ENCODE measurements at regions not wholly inside any gene's neighbourhood (a gene's known extent, or its start where the extent isn't known, plus 50 kb on each side); places are given as distances from the start of the nearest gene placed in this dataset.
"Not testable (repeated sequence)": the region's sequence is repeated elsewhere in the genome, so short reads cannot be mapped to it uniquely, and the experiment has no call there.

GRCh38 chr5:13201022-13201421 lies 743.5 kb downstream of the DNAH5 start:
- RAD21 ChIA-PET (ENCODE audit: low non-redundant PET in 1 of 2, low total read pairs in 2 of 2, uncharacterized antibody in 2 of 2, unreplicated experiment in 2 of 2) = no interaction called here
- no peaks in the 10 kb centered on the region for H3K36me3 ChIP-seq (ENCODE audit: control insufficient read depth in 1 of 2, insufficient read depth in 2 of 2, low read length in 2 of 2)
- no peak overlapping the region for H3K27ac ChIP-seq (ENCODE audit: low read depth, low read length)
- no peaks in the 10 kb centered on the region for H3K27me3 ChIP-seq (ENCODE audit: insufficient read depth, low read length)
- H3K4me2 ChIP-seq (ENCODE audit: low read length) = no peak overlapping the region
- no peak for ATAC-seq
- H3K9me2 ChIP-seq (ENCODE audit: insufficient read depth) = no peaks in the 10 kb centered on the region
- peaks cover 0 to 9% of the 10 kb centered on the region in 2 experiments; a peak in 2 of 4 replicates for H3K9me3 ChIP-seq (ENCODE audit: control insufficient read depth in 1 of 2, insufficient read depth in 1 of 2, low read depth in 1 of 2, low read length in 2 of 2)
- no peak overlapping the region for H3K4me3 ChIP-seq (replicated peaks in 1 of 2; ENCODE audit: low read depth in 1 of 2, low read length in 2 of 2)
- no peaks in the 10 kb centered on the region for H4K20me1 ChIP-seq (ENCODE audit: insufficient read depth)
- CTCF ChIA-PET = no interaction called here
- no peaks in the 10 kb centered on the region for H3K4me1 ChIP-seq (ENCODE audit: control insufficient read depth in 1 of 2, insufficient read depth in 2 of 2, low read length in 2 of 2)
- no peak overlapping the region for H3K9ac ChIP-seq (ENCODE audit: low read length)
- H2AFZ ChIP-seq (ENCODE audit: low read depth, low read length, poor library complexity, severe bottlenecking) = no peak overlapping the region
- no peak for DNase-seq (ENCODE audit: low read depth, low spot score)
- POLR2A ChIA-PET = no interaction called here
- TF ChIP-seq SP1 (IDR thresholded peaks at IDR 0.05; ENCODE audit: low read depth) = no peak
- no peak for TF ChIP-seq ZNF274 (IDR thresholded peaks at IDR 0.05; ENCODE audit: low read depth, low read length)
- no peak for TF ChIP-seq EZH2phosphoT487 (IDR thresholded peaks at IDR 0.05; ENCODE audit: borderline replicate concordance)
- TF ChIP-seq ELF1 (IDR thresholded peaks at IDR 0.05; ENCODE audit: borderline replicate concordance, low read depth) = no peak
- no peak for TF ChIP-seq JUND (IDR thresholded peaks at IDR 0.05)
- TF ChIP-seq, protein P1, sequence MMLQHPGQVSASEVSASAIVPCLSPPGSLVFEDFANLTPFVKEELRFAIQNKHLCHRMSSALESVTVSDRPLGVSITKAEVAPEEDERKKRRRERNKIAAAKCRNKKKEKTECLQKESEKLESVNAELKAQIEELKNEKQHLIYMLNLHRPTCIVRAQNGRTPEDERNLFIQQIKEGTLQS (IDR thresholded peaks at IDR 0.05) = no peak
- TF ChIP-seq SRF (IDR thresholded peaks at IDR 0.05; ENCODE audit: low read depth) = no peak
- TF ChIP-seq RAD21 (IDR thresholded peaks at IDR 0.05; ENCODE audit: low read depth) = no peak
- TF ChIP-seq YY1 (IDR thresholded peaks at IDR 0.05; ENCODE audit: extremely low read depth, insufficient replicate concordance, low read depth, low read length) = no peak
- no peak for TF ChIP-seq TCF7L2 (IDR thresholded peaks at IDR 0.05; ENCODE audit: borderline replicate concordance, extremely low read depth, insufficient read depth, insufficient read length)
- TF ChIP-seq EGR1 (IDR thresholded peaks at IDR 0.05; ENCODE audit: low read depth) = no peak
- TF ChIP-seq REST (IDR thresholded peaks at IDR 0.05; ENCODE audit: low read depth) = no peak
- no peak for TF ChIP-seq CEBPB (IDR thresholded peaks at IDR 0.05; ENCODE audit: low read depth)
- BruUV-seq (replicated peaks) = no TSS peak
- intact Hi-C loops (cut with micrococcal nuclease) = no loop called here
- H3K79me2 ChIP-seq (ENCODE audit: insufficient read depth, low read length) = no peaks in the 10 kb centered on the region

GRCh38 chr5:13198226-13198625 lies 746.3 kb downstream of the DNAH5 start:
- H3K79me2 ChIP-seq (ENCODE audit: insufficient read depth, low read length); H3K4me3 ChIP-seq (replicated peaks in 1 of 2; ENCODE audit: low read depth in 1 of 2, low read length in 2 of 2); H3K9me2 ChIP-seq (ENCODE audit: insufficient read depth); H3K4me2 ChIP-seq (ENCODE audit: low read length); H3K4me1 ChIP-seq (ENCODE audit: control insufficient read depth in 1 of 2, insufficient read depth in 2 of 2, low read length in 2 of 2); H3K36me3 ChIP-seq (ENCODE audit: control insufficient read depth in 1 of 2, insufficient read depth in 2 of 2, low read length in 2 of 2); DNase-seq (ENCODE audit: low read depth, low spot score); POLR2A ChIA-PET; CTCF ChIA-PET; RAD21 ChIA-PET (ENCODE audit: low non-redundant PET in 1 of 2, low total read pairs in 2 of 2, uncharacterized antibody in 2 of 2, unreplicated experiment in 2 of 2); H2AFZ ChIP-seq (ENCODE audit: low read depth, low read length, poor library complexity, severe bottlenecking); ATAC-seq; H3K9ac ChIP-seq (ENCODE audit: low read length); BruUV-seq (replicated peaks); intact Hi-C loops (cut with micrococcal nuclease); H4K20me1 ChIP-seq (ENCODE audit: insufficient read depth); H3K27ac ChIP-seq (ENCODE audit: low read depth, low read length); H3K27me3 ChIP-seq (ENCODE audit: insufficient read depth, low read length): not testable (repeated sequence)
- peaks cover 0 to 12% of the 10 kb centered on the region in 2 experiments; a peak in 2 of 4 replicates for H3K9me3 ChIP-seq (ENCODE audit: control insufficient read depth in 1 of 2, insufficient read depth in 1 of 2, low read depth in 1 of 2, low read length in 2 of 2)

Measured in HCT116 (cell line).